HUES64 (cell line): ENCODE measurements at regions not wholly inside any gene's neighbourhood (a gene's known extent, or its start where the extent isn't known, plus 50 kb on each side); places are given as distances from the start of the nearest gene placed in this dataset.

Experiments used
- H3K27ac ChIP-seq: 2 replicates; pipeline ENCODE4 v1.7.0; 2013; ENCODE audit warnings: low read depth, low read length, inconsistent platforms
- H3K27me3 ChIP-seq: 2 replicates; pipeline ENCODE4 v1.6.1; 2013; ENCODE audit warnings: mild to moderate bottlenecking, low read length; ENCODE audit not compliant: insufficient read depth
- H3K36me3 ChIP-seq: 2 replicates; pipeline ENCODE4 v1.6.1; 2013; ENCODE audit warnings: mild to moderate bottlenecking, low read length; ENCODE audit not compliant: insufficient read depth
- H3K4me1 ChIP-seq: 2 replicates; pipeline ENCODE4 v1.6.1; 2013; ENCODE audit warnings: mild to moderate bottlenecking, low read length, moderate library complexity; ENCODE audit not compliant: insufficient read depth
- H3K4me3 ChIP-seq: 2 replicates; pipeline ENCODE4 v1.5.1; 2013; ENCODE audit warnings: mild to moderate bottlenecking, low read length, moderate library complexity
- H3K9ac ChIP-seq: 2 replicates; pipeline ENCODE4 v1.6.1; 2013; ENCODE audit warnings: mild to moderate bottlenecking, low read depth, low read length
- H3K9me3 ChIP-seq: 2 replicates; pipeline ENCODE4 v1.6.1; 2013; ENCODE audit warnings: low read depth, low read length; ENCODE audit not compliant: insufficient read depth
- WGBS: fragments of 150-250, 120-280 bp; methylation state at CpG from one replicate; pipeline ENCODE4 v1.1.7; 2013; ENCODE audit warnings: missing lambda C conversion rate; 5-methylcytosine and 5-hydroxymethylcytosine counted together

- Histone ChIP-seq H3K36me3 (no peaks in the 10 kb centered on the region), H3K9me3 (no peaks in the 10 kb centered on the region), H3K9ac (no peak overlapping the region), H3K27me3 (no peaks in the 10 kb centered on the region), H3K4me3 (no peak overlapping the region), H3K4me1 (no peaks in the 10 kb centered on the region), H3K27ac (no peak overlapping the region)
- WGBS: 92% methylated on average over 9 of the region's 9 CpGs
These were observed 134.6 kb upstream of the ARGLU1 start for GRCh38 chr13:106702505-106702904.

- Histone ChIP-seq H3K27me3 (no peaks in the 10 kb centered on the region), H3K4me3 (no peak overlapping the region), H3K9me3 (no peaks in the 10 kb centered on the region), H3K4me1 (no peaks in the 10 kb centered on the region), H3K9ac (no peak overlapping the region), H3K27ac (no peak overlapping the region), H3K36me3 (no peaks in the 10 kb centered on the region)
- 94% methylated on average over 17 of the region's 17 CpGs for WGBS
These were observed 133.9 kb upstream of the ARGLU1 start for GRCh38 chr13:106701771-106702341.

- Histone ChIP-seq H3K36me3 (no peaks in the 10 kb centered on the region), H3K27ac (no peak overlapping the region), H3K4me1 (no peaks in the 10 kb centered on the region), H3K4me3 (no peak overlapping the region), H3K9me3 (no peaks in the 10 kb centered on the region), H3K27me3 (no peaks in the 10 kb centered on the region), H3K9ac (no peak overlapping the region)
- 91% methylated on average over 3 of the region's 4 CpGs for WGBS
These were observed 132.5 kb upstream of the ARGLU1 start for GRCh38 chr13:106700439-106700838.

- WGBS: 92% methylated on average over 8 of the region's 8 CpGs
- no peak overlapping the region for H3K27ac ChIP-seq
These were observed 132.1 kb upstream of the ARGLU1 start for GRCh38 chr13:106700007-106700406.

GRCh38 chr13:106699311-106699710 is 131.4 kb upstream of the ARGLU1 start:
- no peaks in the 10 kb centered on the region for H3K36me3 ChIP-seq
- no peaks in the 10 kb centered on the region for H3K9me3 ChIP-seq
- WGBS: 91% methylated on average over 5 of the region's 5 CpGs
- H3K27ac ChIP-seq: no peak overlapping the region
- no peaks in the 10 kb centered on the region for H3K27me3 ChIP-seq
- H3K4me1 ChIP-seq: no peaks in the 10 kb centered on the region
- H3K9ac ChIP-seq: no peak overlapping the region
- H3K4me3 ChIP-seq: no peak overlapping the region

More at GRCh38 chr13:106700007-106700406, 132.1 kb upstream of the ARGLU1 start:
- H3K9ac ChIP-seq: no peak overlapping the region
- H3K4me3 ChIP-seq: no peak overlapping the region
- no peaks in the 10 kb centered on the region for H3K27me3 ChIP-seq
- H3K4me1 ChIP-seq: no peaks in the 10 kb centered on the region
- no peaks in the 10 kb centered on the region for H3K36me3 ChIP-seq
- H3K9me3 ChIP-seq: no peaks in the 10 kb centered on the region

GRCh38 chr13:106696719-106697118 is 128.8 kb upstream of the ARGLU1 start:
- no peaks in the 10 kb centered on the region for H3K36me3 ChIP-seq
- WGBS: 92% methylated on average over 2 of the region's 2 CpGs
- H3K9me3 ChIP-seq: no peaks in the 10 kb centered on the region
- H3K27ac ChIP-seq: no peak overlapping the region
- H3K27me3 ChIP-seq: no peaks in the 10 kb centered on the region
- no peak overlapping the region for H3K4me3 ChIP-seq
- H3K9ac ChIP-seq: no peak overlapping the region
- peaks cover 11% of the 10 kb centered on the region for H3K4me1 ChIP-seq

- H3K27ac ChIP-seq: no peak overlapping the region
- WGBS: 96% methylated on average over 3 of the region's 3 CpGs
- no peaks in the 10 kb centered on the region for H3K9me3 ChIP-seq
- H3K9ac ChIP-seq: no peak overlapping the region
- H3K27me3 ChIP-seq: no peaks in the 10 kb centered on the region
- H3K36me3 ChIP-seq: no peaks in the 10 kb centered on the region
- peaks cover 16% of the 10 kb centered on the region for H3K4me1 ChIP-seq
- no peak overlapping the region for H3K4me3 ChIP-seq
These were observed 128.2 kb upstream of the ARGLU1 start for GRCh38 chr13:106696140-106696539.

- peaks cover 18% of the 10 kb centered on the region for H3K4me1 ChIP-seq
- no peaks in the 10 kb centered on the region for H3K9me3 ChIP-seq
- no peaks in the 10 kb centered on the region for H3K27me3 ChIP-seq
- H3K27ac ChIP-seq: no peak overlapping the region
- no peak overlapping the region for H3K4me3 ChIP-seq
- no peaks in the 10 kb centered on the region for H3K36me3 ChIP-seq
- H3K9ac ChIP-seq: no peak overlapping the region
These were observed 127.2 kb upstream of the ARGLU1 start for GRCh38 chr13:106695139-106695538.

- 88% methylated on average over 1 of the region's 2 CpGs for WGBS
- no peak overlapping the region for H3K9ac ChIP-seq
- H3K4me1 ChIP-seq: peaks cover 18% of the 10 kb centered on the region
- no peak overlapping the region for H3K4me3 ChIP-seq
- H3K9me3 ChIP-seq: no peaks in the 10 kb centered on the region
- H3K27ac ChIP-seq: no peak overlapping the region
- no peaks in the 10 kb centered on the region for H3K36me3 ChIP-seq
- H3K27me3 ChIP-seq: no peaks in the 10 kb centered on the region
These were observed 123.9 kb upstream of the ARGLU1 start for GRCh38 chr13:106691861-106692260.

GRCh38 chr13:106691341-106691740 is 123.4 kb upstream of the ARGLU1 start:
- Histone ChIP-seq H3K4me1 (peaks cover 18% of the 10 kb centered on the region), H3K9me3 (no peaks in the 10 kb centered on the region), H3K9ac (no peak overlapping the region), H3K27ac (no peak overlapping the region), H3K36me3 (no peaks in the 10 kb centered on the region), H3K27me3 (no peaks in the 10 kb centered on the region), H3K4me3 (no peak overlapping the region)
- WGBS: 89% methylated on average over 5 of the region's 5 CpGs

- Histone ChIP-seq H3K9me3 (no peaks in the 10 kb centered on the region), H3K36me3 (no peaks in the 10 kb centered on the region), H3K27ac (no peak overlapping the region), H3K27me3 (no peaks in the 10 kb centered on the region), H3K4me1 (peaks cover 18% of the 10 kb centered on the region), H3K9ac (no peak overlapping the region), H3K4me3 (no peak overlapping the region)
- 91% methylated on average over 6 of the region's 6 CpGs for WGBS
These were observed 122.8 kb upstream of the ARGLU1 start for GRCh38 chr13:106690779-106691178.

GRCh38 chr13:106689906-106690305 is 122.0 kb upstream of the ARGLU1 start:
- no peaks in the 10 kb centered on the region for H3K27me3 ChIP-seq
- H3K4me1 ChIP-seq: peaks cover 24% of the 10 kb centered on the region
- no peak overlapping the region for H3K9ac ChIP-seq
- no peak overlapping the region for H3K27ac ChIP-seq
- no peak overlapping the region for H3K4me3 ChIP-seq
- no peaks in the 10 kb centered on the region for H3K36me3 ChIP-seq
- WGBS: no CpG with 5 or more reads among the region's 1 CpG
- H3K9me3 ChIP-seq: no peaks in the 10 kb centered on the region
